MCF 10A (cell line): ENCODE measurements at regions not wholly inside any gene's neighbourhood (a gene's known extent, or its start where the extent isn't known, plus 50 kb on each side); places are given as distances from the start of the nearest gene placed in this dataset.

Source experiments
- BruUV-seq: library from RNA; stranded (reverse); fragments of 400-500 nt; replicated peaks from 2 replicates; lab custom pipeline; 2021; lab: Mats Ljungman, UMichigan
- CTCF ChIA-PET: fragments of 300-600 bp; sonication (Branson Sonifier 250); formaldehyde crosslinking; extraction: SDS; loops from one replicate; lab custom pipeline; 2021; ENCODE audit warnings: antibody characterized with exemption, inconsistent platforms; lab: Yijun Ruan, JAX
- POLR2A ChIA-PET: fragments of 300-600, 350-650 bp; sonication (Branson Sonifier 250); formaldehyde crosslinking; extraction: SDS; loops from one replicate; lab custom pipeline; 2020; ENCODE audit warnings: antibody characterized with exemption, inconsistent platforms; lab: Yijun Ruan, JAX
- DNase-seq: peaks from one replicate; pipeline ENCODE4 v3.0.0-alpha.2; 2018; ENCODE audit not compliant: unreplicated experiment
- H3K27ac Mint-ChIP-seq: one replicate; pipeline ENCODE4 v1.8.0; 2022; ENCODE audit warnings: mild to moderate bottlenecking, low read depth, mixed read lengths; ENCODE audit not compliant: unreplicated experiment
- H3K27me3 Mint-ChIP-seq: one replicate; pipeline ENCODE4 v1.8.0; 2022; ENCODE audit warnings: mixed read lengths; ENCODE audit not compliant: insufficient read depth, unreplicated experiment
- H3K36me3 Mint-ChIP-seq: one replicate; pipeline ENCODE4 v1.8.0; 2022; ENCODE audit warnings: mild to moderate bottlenecking, moderate library complexity, mixed read lengths; ENCODE audit not compliant: insufficient read depth, unreplicated experiment
- H3K4me1 Mint-ChIP-seq: one replicate; pipeline ENCODE4 v1.8.0; 2022; ENCODE audit warnings: mixed read lengths; ENCODE audit not compliant: insufficient read depth, unreplicated experiment
- H3K4me3 Mint-ChIP-seq: one replicate; pipeline ENCODE4 v1.8.0; 2022; ENCODE audit warnings: mild to moderate bottlenecking, moderate library complexity, mixed read lengths; ENCODE audit not compliant: unreplicated experiment
- H3K9me3 Mint-ChIP-seq: one replicate; pipeline ENCODE4 v1.8.0; 2022; ENCODE audit warnings: mixed read lengths; ENCODE audit not compliant: unreplicated experiment
- intact Hi-C: fragments of 100-400 bp; cut with micrococcal nuclease; formaldehyde crosslinking; loops from 2 replicates; pipeline ENCODE4 v1.14.1; 2022
- TF ChIP-seq, protein P1 (sequence below): fragments of 200-600 bp; IDR thresholded peaks from one replicate; pipeline ENCODE4 v1.8.0; 2022; ENCODE audit warnings: antibody characterized with exemption, mild to moderate bottlenecking; ENCODE audit not compliant: unreplicated experiment

GRCh38 chr16:79293836-79294460 lies 306.6 kb downstream of the MAF start:
- POLR2A ChIA-PET = interaction anchor here (1.0 kb wide), 1 partner anchor 25 kb away, joined by 4 read pairs; no protein-coding TSS in a partner anchor
- no peaks in the 10 kb centered on the region for H3K36me3 Mint-ChIP-seq
- TF ChIP-seq, protein P1, sequence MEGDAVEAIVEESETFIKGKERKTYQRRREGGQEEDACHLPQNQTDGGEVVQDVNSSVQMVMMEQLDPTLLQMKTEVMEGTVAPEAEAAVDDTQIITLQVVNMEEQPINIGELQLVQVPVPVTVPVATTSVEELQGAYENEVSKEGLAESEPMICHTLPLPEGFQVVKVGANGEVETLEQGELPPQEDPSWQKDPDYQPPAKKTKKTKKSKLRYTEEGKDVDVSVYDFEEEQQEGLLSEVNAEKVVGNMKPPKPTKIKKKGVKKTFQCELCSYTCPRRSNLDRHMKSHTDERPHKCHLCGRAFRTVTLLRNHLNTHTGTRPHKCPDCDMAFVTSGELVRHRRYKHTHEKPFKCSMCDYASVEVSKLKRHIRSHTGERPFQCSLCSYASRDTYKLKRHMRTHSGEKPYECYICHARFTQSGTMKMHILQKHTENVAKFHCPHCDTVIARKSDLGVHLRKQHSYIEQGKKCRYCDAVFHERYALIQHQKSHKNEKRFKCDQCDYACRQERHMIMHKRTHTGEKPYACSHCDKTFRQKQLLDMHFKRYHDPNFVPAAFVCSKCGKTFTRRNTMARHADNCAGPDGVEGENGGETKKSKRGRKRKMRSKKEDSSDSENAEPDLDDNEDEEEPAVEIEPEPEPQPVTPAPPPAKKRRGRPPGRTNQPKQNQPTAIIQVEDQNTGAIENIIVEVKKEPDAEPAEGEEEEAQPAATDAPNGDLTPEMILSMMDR = no peak
- no peak overlapping the region for H3K27ac Mint-ChIP-seq
- H3K27me3 Mint-ChIP-seq = peaks cover 7% of the 10 kb centered on the region
- no peak overlapping the region for H3K4me3 Mint-ChIP-seq
- CTCF ChIA-PET = interaction anchor here (0.6 to 1.4 kb wide), 2 partner anchors 308 to 1519 kb away, joined by 3 to 5 read pairs; no protein-coding TSS in a partner anchor
- no peak for DNase-seq
- no TSS peak for BruUV-seq
- no peaks in the 10 kb centered on the region for H3K4me1 Mint-ChIP-seq
- intact Hi-C loops = no loop called here
- H3K9me3 Mint-ChIP-seq = no peaks in the 10 kb centered on the region

GRCh38 chr16:79288066-79288465 lies 312.5 kb downstream of the MAF start:
- no TSS peak for BruUV-seq
- DNase-seq = no peak
- intact Hi-C loops = no loop called here
- Mint-ChIP-seq H3K27me3 (peaks cover 37% of the 10 kb centered on the region), H3K36me3 (no peaks in the 10 kb centered on the region), H3K4me3 (no peak overlapping the region), H3K9me3 (no peaks in the 10 kb centered on the region), H3K27ac (no peak overlapping the region), H3K4me1 (no peaks in the 10 kb centered on the region)
- TF ChIP-seq, protein P1 = no peak
- POLR2A ChIA-PET = interaction anchor here (0.7 kb wide), 1 partner anchor 674 kb away, joined by 3 read pairs; no protein-coding TSS in a partner anchor
- CTCF ChIA-PET = no interaction called here

DNA sequence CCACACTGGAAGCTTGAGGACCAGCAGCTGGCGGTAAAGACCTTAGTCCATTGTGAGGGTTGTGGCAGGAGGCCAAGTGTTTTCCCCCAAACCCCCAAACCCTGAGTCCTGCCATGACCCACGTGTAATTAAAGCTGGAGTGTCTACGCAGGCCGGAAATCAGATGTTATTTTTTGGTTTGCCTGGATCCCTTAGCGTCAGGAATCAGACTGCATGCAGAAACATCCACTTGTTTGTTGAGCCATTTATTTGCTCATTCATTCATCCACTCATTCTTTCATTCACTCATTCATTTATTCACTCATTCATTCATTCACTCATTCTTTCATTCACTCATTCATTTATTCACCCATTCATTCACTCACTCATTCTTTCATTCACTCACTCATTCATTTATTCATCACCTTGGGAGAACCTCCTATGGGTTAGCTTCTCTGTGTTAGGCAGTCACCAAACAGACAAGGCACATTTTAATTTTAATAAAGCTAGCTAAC lies 313.1 kb downstream of the MAF start:
- ChIA-PET CTCF (no interaction called here), POLR2A (no interaction called here)
- Mint-ChIP-seq H3K4me1 (no peaks in the 10 kb centered on the region), H3K9me3 (no peaks in the 10 kb centered on the region), H3K4me3 (no peak overlapping the region), H3K27ac (no peak overlapping the region), H3K36me3 (no peaks in the 10 kb centered on the region), H3K27me3 (peaks cover 37% of the 10 kb centered on the region)
- intact Hi-C loops = no loop called here
- DNase-seq = no peak
- TF ChIP-seq, protein P1 = no peak
- no TSS peak for BruUV-seq

DNA sequence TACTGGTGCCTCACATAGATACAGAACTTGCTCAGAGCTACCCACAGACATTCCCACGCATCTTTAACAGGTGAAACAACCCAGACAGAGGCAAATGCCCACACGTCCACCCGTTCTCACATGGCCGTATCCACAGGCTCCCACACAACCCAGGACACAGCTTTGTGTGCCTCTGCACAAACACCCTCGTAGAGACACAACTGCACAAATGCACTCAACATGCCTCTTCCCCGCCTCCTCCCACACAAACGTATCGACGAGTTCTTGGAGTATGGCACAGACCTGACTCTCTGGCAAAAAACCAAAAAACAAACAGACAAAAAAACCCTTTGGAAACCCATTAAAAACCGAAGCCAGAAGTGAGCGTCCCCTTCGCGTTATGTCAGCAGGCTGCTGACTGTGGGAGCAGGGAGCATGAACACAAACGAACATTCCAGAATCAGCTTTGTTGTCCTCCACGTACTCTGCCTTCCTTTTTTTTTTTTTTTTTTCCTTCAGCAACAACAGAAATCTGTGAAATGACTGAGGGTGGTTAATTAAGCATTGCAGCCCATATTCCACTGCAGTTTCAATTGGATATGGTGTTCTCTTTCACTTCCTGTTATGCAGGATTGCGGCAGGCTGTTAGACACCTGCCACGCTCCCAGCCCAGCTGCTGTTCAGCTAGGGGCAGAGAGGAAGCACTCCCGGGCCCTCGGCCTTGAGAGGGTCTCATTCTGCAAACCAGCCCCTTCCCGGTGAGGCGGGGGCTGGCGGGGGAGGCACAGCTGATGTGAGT lies 313.7 kb downstream of the MAF start:
- no peaks in the 10 kb centered on the region for H3K4me1 Mint-ChIP-seq
- no TSS peak for BruUV-seq
- H3K4me3 Mint-ChIP-seq = no peak overlapping the region
- ChIA-PET CTCF (no interaction called here), POLR2A (no interaction called here)
- intact Hi-C loops = no loop called here
- H3K27ac Mint-ChIP-seq = no peak overlapping the region
- TF ChIP-seq, protein P1 = no peak
- H3K36me3 Mint-ChIP-seq = no peaks in the 10 kb centered on the region
- no peak for DNase-seq
- no peaks in the 10 kb centered on the region for H3K9me3 Mint-ChIP-seq
- peaks cover 37% of the 10 kb centered on the region for H3K27me3 Mint-ChIP-seq
